HL-60 (cell line): ENCODE measurements at regions not wholly inside any gene's neighbourhood (a gene's known extent, or its start where the extent isn't known, plus 50 kb on each side); places are given as distances from the start of the nearest gene placed in this dataset.

ENCODE experiments used
- POLR2AphosphoS5 ChIP-seq: IDR thresholded peaks from 2 replicates; pipeline ENCODE4 v1.6.1; 2012; ENCODE audit warnings: low read depth
- SPI1 ChIP-seq: IDR thresholded peaks from 2 replicates; pipeline ENCODE4 v1.6.1; 2012; ENCODE audit warnings: low read depth, mild to moderate bottlenecking, borderline replicate concordance
- TF ChIP-seq, protein P1 (sequence below): IDR thresholded peaks from one replicate; pipeline ENCODE4 v1.5.1; 2011; ENCODE audit warnings: low read length, control low read depth, inconsistent platforms; ENCODE audit not compliant: insufficient read depth
- TF ChIP-seq, protein P2 (sequence below): IDR thresholded peaks from 2 replicates; pipeline ENCODE4 v1.6.1; 2012; ENCODE audit warnings: low read depth; ENCODE audit not compliant: insufficient replicate concordance

DNA sequence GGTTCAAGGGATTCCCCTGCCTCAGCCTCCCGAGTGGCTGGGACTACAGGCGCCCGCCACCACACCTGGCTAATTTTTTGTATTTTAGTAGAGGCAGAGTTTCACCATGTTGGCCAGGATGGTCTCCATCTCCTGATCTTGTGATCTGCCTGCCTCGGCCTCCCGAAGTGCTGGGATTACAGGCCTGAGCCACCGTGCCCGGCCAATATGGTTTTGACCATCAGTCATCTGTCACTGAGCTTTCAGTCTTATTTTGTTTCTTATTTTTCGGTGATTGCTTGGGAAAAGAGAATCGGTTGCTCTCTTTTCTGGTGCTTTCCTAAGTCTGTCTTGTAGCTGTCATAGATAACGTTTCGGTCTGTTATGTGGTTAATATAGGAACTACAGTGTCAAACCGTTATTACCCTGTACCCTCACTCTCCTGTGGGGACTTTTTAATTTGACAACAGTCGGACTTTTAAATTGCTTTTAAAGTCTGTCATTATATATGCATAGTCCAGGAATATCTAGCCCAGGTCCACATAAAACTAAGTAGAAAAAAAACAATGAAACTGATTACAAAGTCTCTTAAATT lies 453.4 kb downstream of the KCNJ18 start:
- TF ChIP-seq, protein P1, sequence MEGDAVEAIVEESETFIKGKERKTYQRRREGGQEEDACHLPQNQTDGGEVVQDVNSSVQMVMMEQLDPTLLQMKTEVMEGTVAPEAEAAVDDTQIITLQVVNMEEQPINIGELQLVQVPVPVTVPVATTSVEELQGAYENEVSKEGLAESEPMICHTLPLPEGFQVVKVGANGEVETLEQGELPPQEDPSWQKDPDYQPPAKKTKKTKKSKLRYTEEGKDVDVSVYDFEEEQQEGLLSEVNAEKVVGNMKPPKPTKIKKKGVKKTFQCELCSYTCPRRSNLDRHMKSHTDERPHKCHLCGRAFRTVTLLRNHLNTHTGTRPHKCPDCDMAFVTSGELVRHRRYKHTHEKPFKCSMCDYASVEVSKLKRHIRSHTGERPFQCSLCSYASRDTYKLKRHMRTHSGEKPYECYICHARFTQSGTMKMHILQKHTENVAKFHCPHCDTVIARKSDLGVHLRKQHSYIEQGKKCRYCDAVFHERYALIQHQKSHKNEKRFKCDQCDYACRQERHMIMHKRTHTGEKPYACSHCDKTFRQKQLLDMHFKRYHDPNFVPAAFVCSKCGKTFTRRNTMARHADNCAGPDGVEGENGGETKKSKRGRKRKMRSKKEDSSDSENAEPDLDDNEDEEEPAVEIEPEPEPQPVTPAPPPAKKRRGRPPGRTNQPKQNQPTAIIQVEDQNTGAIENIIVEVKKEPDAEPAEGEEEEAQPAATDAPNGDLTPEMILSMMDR, result no peak
- TF ChIP-seq, protein P2, sequence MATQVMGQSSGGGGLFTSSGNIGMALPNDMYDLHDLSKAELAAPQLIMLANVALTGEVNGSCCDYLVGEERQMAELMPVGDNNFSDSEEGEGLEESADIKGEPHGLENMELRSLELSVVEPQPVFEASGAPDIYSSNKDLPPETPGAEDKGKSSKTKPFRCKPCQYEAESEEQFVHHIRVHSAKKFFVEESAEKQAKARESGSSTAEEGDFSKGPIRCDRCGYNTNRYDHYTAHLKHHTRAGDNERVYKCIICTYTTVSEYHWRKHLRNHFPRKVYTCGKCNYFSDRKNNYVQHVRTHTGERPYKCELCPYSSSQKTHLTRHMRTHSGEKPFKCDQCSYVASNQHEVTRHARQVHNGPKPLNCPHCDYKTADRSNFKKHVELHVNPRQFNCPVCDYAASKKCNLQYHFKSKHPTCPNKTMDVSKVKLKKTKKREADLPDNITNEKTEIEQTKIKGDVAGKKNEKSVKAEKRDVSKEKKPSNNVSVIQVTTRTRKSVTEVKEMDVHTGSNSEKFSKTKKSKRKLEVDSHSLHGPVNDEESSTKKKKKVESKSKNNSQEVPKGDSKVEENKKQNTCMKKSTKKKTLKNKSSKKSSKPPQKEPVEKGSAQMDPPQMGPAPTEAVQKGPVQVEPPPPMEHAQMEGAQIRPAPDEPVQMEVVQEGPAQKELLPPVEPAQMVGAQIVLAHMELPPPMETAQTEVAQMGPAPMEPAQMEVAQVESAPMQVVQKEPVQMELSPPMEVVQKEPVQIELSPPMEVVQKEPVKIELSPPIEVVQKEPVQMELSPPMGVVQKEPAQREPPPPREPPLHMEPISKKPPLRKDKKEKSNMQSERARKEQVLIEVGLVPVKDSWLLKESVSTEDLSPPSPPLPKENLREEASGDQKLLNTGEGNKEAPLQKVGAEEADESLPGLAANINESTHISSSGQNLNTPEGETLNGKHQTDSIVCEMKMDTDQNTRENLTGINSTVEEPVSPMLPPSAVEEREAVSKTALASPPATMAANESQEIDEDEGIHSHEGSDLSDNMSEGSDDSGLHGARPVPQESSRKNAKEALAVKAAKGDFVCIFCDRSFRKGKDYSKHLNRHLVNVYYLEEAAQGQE, result no peak
- TF ChIP-seq SPI1 (no peak), POLR2AphosphoS5 (no peak)
